Memory B cell (primary cell): ENCODE measurements at regions not wholly inside any gene's neighbourhood (a gene's known extent, or its start where the extent isn't known, plus 50 kb on each side); places are given as distances from the start of the nearest gene placed in this dataset.

ENCODE experiments used
- ATAC-seq: fragments of 150-1000 bp; cut with Tn5 transposase; 2 replicates; pipeline ENCODE4 v1.10.0; 2021; ENCODE audit warnings: low read depth, mild to moderate bottlenecking, moderate library complexity
- DNase-seq, 2 donors: peaks; one replicate each; pipeline ENCODE4 v3.0.0; 2022; ENCODE audit warnings: low spot score in 2 of 2
- H3K27ac Mint-ChIP-seq: one replicate; pipeline ENCODE4 v1.8.0; 2022; ENCODE audit warnings: mild to moderate bottlenecking, moderate library complexity, mixed read lengths
- H3K27me3 Mint-ChIP-seq: one replicate; pipeline ENCODE4 v1.8.0; 2022; ENCODE audit warnings: mixed read lengths
- H3K36me3 Mint-ChIP-seq: one replicate; pipeline ENCODE4 v1.8.0; 2022; ENCODE audit warnings: mild to moderate bottlenecking, mixed read lengths
- H3K4me1 Mint-ChIP-seq: one replicate; pipeline ENCODE4 v1.8.0; 2022; ENCODE audit warnings: mixed read lengths
- H3K4me3 Mint-ChIP-seq: one replicate; pipeline ENCODE4 v1.8.0; 2022; ENCODE audit warnings: mild to moderate bottlenecking, moderate library complexity, mixed read lengths
- H3K9me3 Mint-ChIP-seq: one replicate; pipeline ENCODE4 v1.8.0; 2022; ENCODE audit warnings: mixed read lengths

DNA sequence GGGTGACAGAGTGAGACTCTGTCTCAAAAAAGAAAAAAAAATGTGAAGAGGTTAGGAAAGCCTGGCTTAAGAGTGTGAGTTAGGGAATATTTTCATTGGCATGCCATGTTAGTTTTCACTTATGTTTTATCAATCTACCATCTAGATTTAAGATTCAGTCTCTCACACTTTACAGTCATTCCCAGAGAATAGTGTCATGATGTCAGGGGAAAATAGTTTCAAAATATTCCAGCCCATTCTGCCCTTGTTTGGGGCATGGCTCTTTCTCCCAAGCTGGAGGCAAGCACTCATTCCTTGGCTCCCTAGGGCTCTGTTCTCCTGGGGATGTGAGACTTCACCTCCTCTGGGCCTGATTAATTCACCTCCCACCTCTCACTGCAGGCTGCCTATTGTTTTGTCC is 331.5 kb downstream of the CXCL12 start:
- H3K4me3 Mint-ChIP-seq, result no peak overlapping the region
- ATAC-seq (no peak), DNase-seq (no peak)
- peaks cover 2% of the 10 kb centered on the region for H3K9me3 Mint-ChIP-seq
- no peaks in the 10 kb centered on the region for H3K27me3 Mint-ChIP-seq
- no peak overlapping the region for H3K27ac Mint-ChIP-seq
- no peaks in the 10 kb centered on the region for H3K36me3 Mint-ChIP-seq
- no peaks in the 10 kb centered on the region for H3K4me1 Mint-ChIP-seq

DNA sequence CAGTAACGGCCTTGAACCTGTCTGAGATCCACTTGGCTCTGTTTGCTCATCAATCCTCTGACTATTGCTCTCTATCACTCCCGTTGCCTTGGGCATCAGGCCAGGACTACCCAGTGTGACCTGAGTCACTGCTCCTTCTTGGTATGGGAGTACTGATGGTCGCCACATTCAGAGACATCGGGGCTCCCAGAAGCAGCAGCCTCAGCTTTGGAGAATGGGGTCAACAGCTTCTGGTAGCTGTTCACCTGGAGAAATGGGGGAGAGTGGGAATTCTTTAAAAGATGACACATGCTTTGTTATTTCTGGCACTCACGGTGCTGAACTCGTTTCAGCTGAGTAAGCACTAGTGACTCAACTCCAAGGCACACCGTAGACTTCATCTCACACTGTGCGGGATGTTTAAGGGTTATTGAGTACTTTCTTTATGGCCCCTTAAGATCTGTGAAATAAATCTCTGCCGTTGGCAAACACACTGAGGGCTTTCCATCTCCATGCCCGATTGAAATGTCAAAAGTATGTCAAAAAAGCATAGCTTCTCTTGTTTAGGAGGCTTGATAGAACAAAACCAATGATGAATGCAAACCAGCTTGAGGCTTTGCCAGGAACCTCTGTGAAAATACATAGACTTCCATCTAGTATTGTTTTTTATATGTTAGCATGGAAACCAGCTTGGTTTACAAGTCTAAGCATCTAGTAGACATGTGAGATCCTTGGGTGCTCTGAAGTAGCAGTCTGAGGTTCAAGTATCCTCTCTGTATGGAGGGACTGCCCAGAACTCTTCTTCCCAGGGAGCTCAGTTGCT is 333.1 kb downstream of the CXCL12 start:
- DNase-seq, result no peak
- peaks cover 1% of the 10 kb centered on the region for H3K27me3 Mint-ChIP-seq
- no peak overlapping the region for H3K27ac Mint-ChIP-seq
- no peaks in the 10 kb centered on the region for H3K4me1 Mint-ChIP-seq
- peaks cover 3% of the 10 kb centered on the region for H3K9me3 Mint-ChIP-seq
- no peak for ATAC-seq
- no peaks in the 10 kb centered on the region for H3K36me3 Mint-ChIP-seq
- H3K4me3 Mint-ChIP-seq, result no peak overlapping the region

DNA sequence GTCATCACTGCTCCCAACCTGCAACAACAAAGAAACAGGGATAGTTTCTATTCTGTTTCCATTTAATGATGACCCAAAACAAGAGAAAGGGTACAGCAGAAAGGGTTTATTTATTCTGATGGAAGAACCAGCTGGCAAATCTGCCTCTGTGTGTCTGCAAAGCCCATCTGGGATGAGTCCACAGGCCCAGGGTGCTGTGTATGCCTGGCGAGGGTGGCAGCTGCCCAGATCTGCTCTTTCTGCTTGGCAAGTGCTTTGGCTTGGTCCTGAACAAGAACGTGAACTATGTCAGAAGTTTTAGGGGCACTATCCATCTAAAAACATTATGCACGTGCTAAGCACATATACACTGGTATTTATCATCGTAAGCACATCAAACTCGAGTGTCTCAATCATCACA is 333.8 kb downstream of the CXCL12 start:
- no peak overlapping the region for H3K27ac Mint-ChIP-seq
- H3K36me3 Mint-ChIP-seq, result no peaks in the 10 kb centered on the region
- ATAC-seq, result no peak
- no peak for DNase-seq
- peaks cover 1% of the 10 kb centered on the region for H3K27me3 Mint-ChIP-seq
- no peaks in the 10 kb centered on the region for H3K4me1 Mint-ChIP-seq
- H3K4me3 Mint-ChIP-seq, result no peak overlapping the region
- peaks cover 3% of the 10 kb centered on the region for H3K9me3 Mint-ChIP-seq

DNA sequence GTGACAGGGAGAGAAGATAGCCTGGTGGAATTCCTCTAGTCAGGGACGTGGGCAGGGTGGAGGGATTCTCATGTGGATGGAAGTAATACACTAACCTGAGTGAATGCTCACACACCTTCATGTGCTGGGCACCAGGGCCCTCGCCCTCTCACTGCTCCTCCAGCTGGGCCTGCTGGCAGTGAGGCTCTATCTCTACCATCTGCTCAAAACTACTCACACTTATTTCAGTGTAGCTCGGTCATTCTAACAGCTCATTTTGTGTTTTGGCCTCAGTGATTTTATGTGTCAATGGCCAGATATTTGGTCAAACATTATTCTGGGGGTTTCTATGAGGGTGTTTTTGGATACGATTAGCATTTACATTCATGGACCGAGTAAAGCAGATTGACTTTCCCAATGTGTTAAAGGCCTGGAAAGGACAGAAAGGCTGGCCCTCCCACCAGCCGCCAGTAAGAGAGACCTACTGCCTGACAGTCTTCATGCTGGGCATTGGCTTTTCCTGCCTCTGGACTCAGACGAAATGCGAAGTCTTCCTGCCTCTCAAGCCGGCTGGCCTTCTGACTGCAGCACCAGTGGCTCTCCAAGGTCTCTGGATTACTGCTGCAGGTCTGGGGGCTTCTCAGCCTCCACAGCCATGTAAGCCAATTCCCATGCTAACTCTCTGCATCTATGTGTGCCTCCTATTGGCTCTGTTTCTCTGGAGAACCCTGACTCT is 335.4 kb downstream of the CXCL12 start:
- DNase-seq (no peak), ATAC-seq (no peak)
- Mint-ChIP-seq H3K4me3 (no peak overlapping the region), H3K27me3 (peaks cover 1% of the 10 kb centered on the region), H3K9me3 (peaks cover 3% of the 10 kb centered on the region), H3K4me1 (no peaks in the 10 kb centered on the region), H3K36me3 (no peaks in the 10 kb centered on the region), H3K27ac (no peak overlapping the region)

DNA sequence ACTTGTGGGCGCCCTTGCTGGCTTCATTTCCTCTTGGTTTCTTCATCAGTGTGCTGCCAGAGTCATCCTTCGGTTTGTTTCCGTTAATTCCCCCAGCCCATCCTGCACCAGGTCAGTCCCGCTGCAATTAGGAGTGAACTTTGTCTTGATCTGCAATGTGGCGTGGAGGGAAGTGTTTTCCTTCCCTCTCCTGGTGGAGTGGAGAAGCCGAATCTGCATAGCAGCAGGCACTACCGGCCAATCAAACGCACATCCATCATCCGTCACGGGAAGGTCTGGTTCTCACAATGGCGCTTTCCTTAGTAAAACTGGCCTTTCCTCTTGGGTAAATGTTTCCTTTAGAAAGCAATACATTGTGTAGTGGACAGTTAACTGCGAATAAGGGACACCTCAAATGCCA is 337.5 kb downstream of the CXCL12 start:
- no peaks in the 10 kb centered on the region for H3K36me3 Mint-ChIP-seq
- H3K27me3 Mint-ChIP-seq, result peaks cover 1% of the 10 kb centered on the region
- peaks cover 2% of the 10 kb centered on the region for H3K9me3 Mint-ChIP-seq
- H3K4me1 Mint-ChIP-seq, result no peaks in the 10 kb centered on the region
- no peak overlapping the region for H3K27ac Mint-ChIP-seq
- DNase-seq, result no peak
- no peak for ATAC-seq
- H3K4me3 Mint-ChIP-seq, result no peak overlapping the region

DNA sequence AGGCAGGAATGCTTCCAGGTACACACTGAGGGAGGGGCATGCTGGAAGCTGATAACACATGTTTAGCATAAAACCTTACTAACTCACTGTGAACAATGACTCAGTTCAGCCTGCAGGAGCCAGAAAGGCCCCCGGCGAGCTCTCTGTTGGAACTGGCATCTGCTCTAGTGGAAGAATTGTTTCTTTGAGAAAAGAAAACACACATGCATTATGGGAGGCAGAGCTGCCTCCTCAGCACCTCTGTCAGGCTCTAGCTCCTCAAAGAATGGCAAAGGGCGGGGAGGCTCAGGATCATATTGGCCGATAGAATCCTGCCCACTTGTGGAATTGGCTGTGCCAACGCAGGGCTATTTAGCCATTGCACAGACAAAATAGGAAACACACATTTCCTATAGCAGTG is 338.3 kb downstream of the CXCL12 start:
- no peaks in the 10 kb centered on the region for H3K36me3 Mint-ChIP-seq
- no peak for DNase-seq
- no peak for ATAC-seq
- H3K9me3 Mint-ChIP-seq, result peaks cover 2% of the 10 kb centered on the region
- H3K27me3 Mint-ChIP-seq, result peaks cover 1% of the 10 kb centered on the region
- no peaks in the 10 kb centered on the region for H3K4me1 Mint-ChIP-seq
- no peak overlapping the region for H3K27ac Mint-ChIP-seq
- H3K4me3 Mint-ChIP-seq, result no peak overlapping the region

DNA sequence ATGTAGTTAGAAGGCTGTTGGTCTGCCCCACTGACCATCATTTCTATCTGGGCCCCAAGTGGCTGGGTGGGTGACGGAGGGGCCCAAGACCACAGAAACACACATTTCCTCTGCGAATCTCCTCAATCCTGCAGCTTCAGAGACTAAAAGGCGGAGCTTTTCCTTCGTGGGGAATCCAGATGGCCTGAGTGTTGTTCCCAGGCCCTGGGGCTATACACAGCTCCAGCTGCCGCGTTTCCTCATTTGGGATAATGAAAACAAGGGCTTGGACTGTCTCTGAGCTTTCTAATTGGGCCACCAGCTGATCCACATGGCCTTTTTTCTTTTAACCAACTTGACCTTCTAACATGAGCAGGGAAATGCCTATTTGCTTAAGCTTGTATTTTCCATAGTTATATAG is 339.9 kb downstream of the CXCL12 start:
- Mint-ChIP-seq H3K27ac (no peak overlapping the region), H3K4me1 (no peaks in the 10 kb centered on the region), H3K9me3 (peaks cover 3% of the 10 kb centered on the region), H3K36me3 (no peaks in the 10 kb centered on the region), H3K27me3 (peaks cover 1% of the 10 kb centered on the region), H3K4me3 (no peak overlapping the region)
- DNase-seq (no peak), ATAC-seq (no peak)

DNA sequence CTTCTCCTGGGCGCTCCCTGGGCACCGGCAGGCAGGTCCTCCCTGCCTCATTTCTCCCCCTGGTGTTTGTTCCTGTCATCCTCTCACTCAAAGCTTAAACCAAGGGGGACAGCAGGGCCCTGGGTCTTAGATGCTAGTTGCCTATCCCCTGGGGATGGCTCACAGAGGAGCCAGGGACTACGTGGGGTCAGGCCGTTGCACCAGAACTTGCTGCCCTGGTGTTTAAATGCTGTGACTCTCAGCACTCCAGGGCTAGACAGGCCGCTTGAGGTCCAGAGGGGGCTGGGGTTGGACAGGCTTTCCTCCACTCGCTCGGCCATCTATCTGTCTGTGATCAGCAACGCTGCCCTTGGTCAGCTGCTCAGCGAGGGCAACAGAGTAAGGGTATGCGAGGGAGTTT is 340.3 kb downstream of the CXCL12 start:
- Mint-ChIP-seq H3K9me3 (peaks cover 3% of the 10 kb centered on the region), H3K4me3 (no peak overlapping the region), H3K27me3 (peaks cover 1% of the 10 kb centered on the region), H3K36me3 (no peaks in the 10 kb centered on the region), H3K27ac (no peak overlapping the region), H3K4me1 (no peaks in the 10 kb centered on the region)
- no peak for DNase-seq
- no peak for ATAC-seq

DNA sequence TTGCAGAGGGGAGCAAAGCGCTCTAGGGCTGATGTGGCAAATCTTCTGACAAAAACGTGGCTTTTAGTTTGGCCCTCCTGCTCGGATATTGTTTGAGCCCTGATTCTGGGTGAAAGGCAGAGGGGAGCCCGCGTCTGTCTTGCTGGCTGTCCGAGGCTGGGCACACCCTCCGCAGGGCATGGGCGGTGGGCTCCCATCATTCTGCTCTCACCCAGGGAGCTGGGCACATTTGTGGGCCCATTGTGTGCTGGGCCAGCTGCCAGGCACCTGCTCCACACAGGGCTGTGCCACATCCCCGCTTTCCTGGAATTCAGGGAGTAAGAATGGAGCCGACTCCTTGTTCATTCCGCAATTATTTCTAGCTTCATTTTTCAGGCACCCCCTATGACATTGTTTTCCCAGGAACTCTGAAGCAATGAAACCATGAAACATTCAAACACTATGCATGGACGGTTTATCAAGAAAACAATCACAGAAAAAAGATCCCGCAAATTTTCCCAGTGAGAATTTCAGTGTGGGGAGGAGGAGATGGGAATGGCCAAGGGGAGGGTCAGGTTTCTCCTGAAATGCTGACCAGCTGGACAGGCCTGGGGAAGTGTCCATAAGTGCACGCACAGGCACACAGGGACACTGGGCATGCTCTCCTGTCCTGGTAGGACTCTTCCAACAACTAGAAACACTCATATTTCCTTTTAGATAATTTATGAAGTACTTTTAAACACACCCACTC is 341.1 kb downstream of the CXCL12 start:
- Mint-ChIP-seq H3K36me3 (no peaks in the 10 kb centered on the region), H3K27ac (no peak overlapping the region), H3K27me3 (peaks cover 1% of the 10 kb centered on the region), H3K4me3 (no peak overlapping the region), H3K9me3 (peaks cover 3% of the 10 kb centered on the region), H3K4me1 (no peaks in the 10 kb centered on the region)
- DNase-seq (no peak), ATAC-seq (no peak)

DNA sequence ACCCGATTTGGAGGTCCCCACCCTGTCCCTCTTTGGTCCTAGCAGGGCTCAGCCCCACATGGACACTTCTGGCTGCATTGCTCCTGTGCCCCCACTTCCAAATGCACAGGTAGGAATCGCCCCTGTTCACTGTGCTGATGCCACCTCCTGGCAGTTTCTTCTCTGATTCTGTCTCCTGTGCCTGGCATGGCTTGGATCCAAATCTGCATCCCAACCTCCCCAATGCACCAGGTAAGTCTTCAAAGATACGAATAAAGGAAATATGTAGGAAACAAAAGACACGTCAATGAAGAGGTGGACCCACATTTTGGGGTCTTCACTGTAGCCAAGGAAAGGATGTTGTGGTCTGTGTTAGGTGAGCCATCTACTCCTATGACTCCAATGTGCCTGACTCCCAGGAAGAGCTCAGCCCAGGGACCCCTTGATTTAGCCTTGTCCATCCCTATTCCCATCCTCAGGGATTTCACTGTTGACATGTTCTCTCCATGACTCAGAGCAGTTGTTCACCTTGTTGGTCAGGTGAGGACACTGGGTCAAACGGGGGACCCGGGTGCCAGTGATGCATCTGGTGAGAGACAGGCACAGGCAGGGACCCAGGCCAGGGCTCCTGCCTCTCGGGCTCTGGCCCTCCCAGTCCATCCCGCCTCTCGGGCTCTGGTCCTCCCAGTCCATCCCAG is 341.8 kb downstream of the CXCL12 start:
- peaks cover 1% of the 10 kb centered on the region for H3K27me3 Mint-ChIP-seq
- DNase-seq, result no peak

DNA sequence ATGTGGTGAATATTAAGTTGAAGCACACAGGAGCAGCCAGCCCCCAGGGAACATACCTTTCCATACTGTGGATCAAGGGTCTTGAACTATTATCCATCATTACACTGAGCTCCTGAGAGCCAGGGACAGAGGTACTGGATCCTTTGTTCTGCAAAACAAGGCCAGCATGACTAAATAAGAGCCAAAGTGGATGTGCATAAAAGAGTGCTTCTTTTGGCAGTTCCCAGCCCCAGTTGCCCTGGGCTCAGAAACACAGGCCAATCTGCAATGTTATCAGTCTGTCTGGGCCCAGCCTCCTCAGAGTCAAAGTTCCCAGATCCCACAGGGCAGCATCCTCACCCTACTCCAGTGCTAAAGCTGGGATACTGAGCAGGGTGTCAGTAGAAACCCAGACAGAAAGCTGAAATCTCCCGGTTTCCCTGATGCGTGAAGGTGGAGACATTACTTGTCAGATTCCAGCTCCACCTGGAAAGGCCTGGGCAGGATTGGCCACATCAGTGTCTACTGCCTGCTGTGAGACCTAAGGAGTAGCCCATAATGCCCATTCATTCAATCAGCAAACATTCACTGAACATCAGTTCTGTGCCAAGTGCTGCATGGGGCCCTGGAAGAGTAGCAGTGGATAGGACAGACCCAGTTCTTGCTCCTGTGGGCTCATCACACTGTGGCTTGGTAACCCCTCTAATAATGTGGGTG is 342.7 kb downstream of the CXCL12 start:
- Mint-ChIP-seq H3K36me3 (no peaks in the 10 kb centered on the region), H3K9me3 (peaks cover 2% of the 10 kb centered on the region), H3K4me3 (no peak overlapping the region), H3K27ac (no peak overlapping the region), H3K27me3 (no peaks in the 10 kb centered on the region), H3K4me1 (no peaks in the 10 kb centered on the region)
- ATAC-seq (no peak), DNase-seq (no peak)

More for the DNA sequence above, 341.8 kb downstream of the CXCL12 start:
- Mint-ChIP-seq H3K4me1 (no peaks in the 10 kb centered on the region), H3K36me3 (no peaks in the 10 kb centered on the region), H3K9me3 (peaks cover 3% of the 10 kb centered on the region), H3K27ac (no peak overlapping the region), H3K4me3 (no peak overlapping the region)
- no peak for ATAC-seq

DNA sequence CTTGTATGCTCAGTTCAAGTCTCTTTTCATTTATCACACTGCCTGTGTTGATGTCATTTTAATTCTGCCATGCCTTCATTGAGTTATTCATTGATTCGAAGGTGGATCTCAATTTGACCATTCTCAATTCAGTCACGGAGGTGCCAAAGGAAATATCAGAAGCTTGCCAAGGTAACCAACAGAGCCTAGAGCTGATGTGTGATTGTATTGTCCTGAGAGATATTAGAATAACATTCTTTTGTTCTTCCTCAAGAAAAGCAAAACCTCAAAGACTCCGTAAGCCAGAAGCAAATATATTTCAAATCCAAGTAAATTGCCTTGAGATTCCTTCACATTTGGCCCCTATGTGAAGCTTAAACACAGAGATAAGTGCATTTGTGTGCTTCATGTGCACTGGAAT is 345.3 kb downstream of the CXCL12 start:
- ATAC-seq (no peak), DNase-seq (no peak)
- Mint-ChIP-seq H3K9me3 (peaks cover 2% of the 10 kb centered on the region), H3K27me3 (no peaks in the 10 kb centered on the region), H3K4me3 (no peak overlapping the region), H3K36me3 (no peaks in the 10 kb centered on the region), H3K27ac (no peak overlapping the region), H3K4me1 (no peaks in the 10 kb centered on the region)

DNA sequence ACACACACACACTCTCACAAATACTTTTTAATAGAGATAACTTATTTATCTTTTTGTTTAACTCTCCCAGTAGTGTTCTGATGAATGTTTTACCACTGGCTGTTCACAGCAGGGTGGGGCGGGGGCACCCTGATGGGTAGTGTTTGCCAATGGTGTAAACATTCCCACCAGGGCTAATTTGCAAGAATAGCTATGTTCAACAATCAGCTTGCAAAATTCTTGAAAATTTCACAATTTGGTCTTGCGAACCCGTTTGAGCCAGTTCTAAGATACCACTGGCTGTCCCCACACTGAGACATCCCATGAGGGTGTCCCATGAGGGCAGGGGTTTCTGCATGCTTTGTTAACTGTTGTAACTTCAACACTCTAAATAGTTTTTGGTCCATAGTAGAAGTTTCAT is 348.5 kb downstream of the CXCL12 start:
- H3K9me3 Mint-ChIP-seq, result peaks cover 2% of the 10 kb centered on the region
- no peak for ATAC-seq

More for the DNA sequence above, 348.5 kb downstream of the CXCL12 start:
- DNase-seq, result no peak
- Mint-ChIP-seq H3K27me3 (no peaks in the 10 kb centered on the region), H3K4me3 (no peak overlapping the region), H3K4me1 (no peaks in the 10 kb centered on the region), H3K36me3 (no peaks in the 10 kb centered on the region), H3K27ac (no peak overlapping the region)
